ENCODE measurements at regions not wholly inside any gene's neighbourhood (a gene's known extent, or its start where the extent isn't known, plus 50 kb on each side); places are given as distances from the start of the nearest gene placed in this dataset.

DNA sequence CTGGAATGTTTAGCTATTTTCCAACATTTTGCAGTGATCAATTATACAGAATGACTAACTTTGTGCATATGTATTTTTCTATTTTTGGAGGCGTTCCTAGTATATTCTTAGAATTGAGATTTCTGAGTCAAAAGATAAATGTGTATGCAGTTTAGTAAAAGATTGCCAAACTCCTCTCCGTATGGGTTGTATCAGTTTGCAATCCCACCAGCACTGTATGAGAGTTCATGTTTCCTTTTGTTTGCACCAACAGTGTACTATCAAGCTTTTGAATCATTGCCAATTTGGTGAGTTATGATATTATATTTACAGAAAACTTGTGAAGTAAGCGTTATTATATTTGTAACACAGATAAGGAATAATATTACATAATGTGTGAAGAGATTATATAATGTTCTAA lies 658.7 kb downstream of the JRKL start:
- DNase-seq = no peak
- TF ChIP-seq, protein P1, sequence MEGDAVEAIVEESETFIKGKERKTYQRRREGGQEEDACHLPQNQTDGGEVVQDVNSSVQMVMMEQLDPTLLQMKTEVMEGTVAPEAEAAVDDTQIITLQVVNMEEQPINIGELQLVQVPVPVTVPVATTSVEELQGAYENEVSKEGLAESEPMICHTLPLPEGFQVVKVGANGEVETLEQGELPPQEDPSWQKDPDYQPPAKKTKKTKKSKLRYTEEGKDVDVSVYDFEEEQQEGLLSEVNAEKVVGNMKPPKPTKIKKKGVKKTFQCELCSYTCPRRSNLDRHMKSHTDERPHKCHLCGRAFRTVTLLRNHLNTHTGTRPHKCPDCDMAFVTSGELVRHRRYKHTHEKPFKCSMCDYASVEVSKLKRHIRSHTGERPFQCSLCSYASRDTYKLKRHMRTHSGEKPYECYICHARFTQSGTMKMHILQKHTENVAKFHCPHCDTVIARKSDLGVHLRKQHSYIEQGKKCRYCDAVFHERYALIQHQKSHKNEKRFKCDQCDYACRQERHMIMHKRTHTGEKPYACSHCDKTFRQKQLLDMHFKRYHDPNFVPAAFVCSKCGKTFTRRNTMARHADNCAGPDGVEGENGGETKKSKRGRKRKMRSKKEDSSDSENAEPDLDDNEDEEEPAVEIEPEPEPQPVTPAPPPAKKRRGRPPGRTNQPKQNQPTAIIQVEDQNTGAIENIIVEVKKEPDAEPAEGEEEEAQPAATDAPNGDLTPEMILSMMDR (IDR thresholded peaks at IDR 0.05) = no peak
- H3K27ac ChIP-seq (ENCODE audit: low read depth in 1 of 2, low read length in 2 of 2) = no peak overlapping the region
- H3K4me1 ChIP-seq (ENCODE audit: control insufficient read depth in 1 of 2, insufficient read depth in 2 of 2, low read length in 2 of 2) = no peaks in the 10 kb centered on the region
- intact Hi-C loops (cut with micrococcal nuclease) = no loop called here
- H3K9me3 ChIP-seq (replicated peaks in 1 of 2; ENCODE audit: control insufficient read depth in 1 of 2, insufficient read depth in 1 of 2, low read length in 2 of 2) = peaks cover 0 to 17% of the 10 kb centered on the region in 2 donors
- H2AFZ ChIP-seq (ENCODE audit: insufficient read depth, low read depth, low read length, poor library complexity, severe bottlenecking) = no peak overlapping the region
- H3K9me3 Mint-ChIP-seq = peaks cover 4 to 19% (median 12%) of the 10 kb centered on the region in 7 donors
- no peaks in the 10 kb centered on the region for H3K36me3 Mint-ChIP-seq
- H3K4me3 Mint-ChIP-seq = no peak overlapping the region
- no peaks in the 10 kb centered on the region for H3K27me3 Mint-ChIP-seq (ENCODE audit: low read depth in 3 of 3)
- H3K27ac Mint-ChIP-seq = no peak overlapping the region
- no peaks in the 10 kb centered on the region for H3K79me2 ChIP-seq (ENCODE audit: insufficient read depth, low read length)
- H3K27me3 ChIP-seq (ENCODE audit: control insufficient read depth in 2 of 2, insufficient read depth in 2 of 2, low read length in 2 of 2) = no peaks in the 10 kb centered on the region
- H3K4me1 Mint-ChIP-seq = no peaks in the 10 kb centered on the region
- no peaks in the 10 kb centered on the region for H3K36me3 ChIP-seq (replicated peaks in 1 of 2; ENCODE audit: control insufficient read depth in 1 of 2, insufficient read depth in 2 of 2, low read length in 2 of 2)
- no peak overlapping the region for H3K9ac ChIP-seq (ENCODE audit: insufficient read depth, low read length, poor library complexity, severe bottlenecking)
- no peak overlapping the region for H3K4me2 ChIP-seq (replicated peaks; ENCODE audit: extremely low read depth, low read length, poor library complexity, severe bottlenecking)
- WGBS (ENCODE audit: insufficient coverage) = 80% methylated on average over 1 of the region's 3 CpGs
- no peak overlapping the region for H3K4me3 ChIP-seq (replicated peaks in 1 of 3; ENCODE audit: low read depth in 2 of 3, low read length in 3 of 3)
- no peaks in the 10 kb centered on the region for H4K20me1 ChIP-seq (ENCODE audit: insufficient read depth, low read length)

- TF ChIP-seq, protein P1 (IDR thresholded peaks at IDR 0.05) = no peak
- Mint-ChIP-seq H3K27me3 (ENCODE audit: low read depth in 3 of 3) (no peaks in the 10 kb centered on the region), H3K36me3 (no peaks in the 10 kb centered on the region), H3K27ac (no peak overlapping the region), H3K4me3 (no peak overlapping the region), H3K4me1 (no peaks in the 10 kb centered on the region), H3K9me3 (peaks cover 1 to 17% (median 7%) of the 10 kb centered on the region in 7 donors)
- DNase-seq = no peak
- Histone ChIP-seq H3K27me3 (ENCODE audit: control insufficient read depth in 2 of 2, insufficient read depth in 2 of 2, low read length in 2 of 2) (no peaks in the 10 kb centered on the region), H4K20me1 (ENCODE audit: insufficient read depth, low read length) (no peaks in the 10 kb centered on the region), H3K4me3 (replicated peaks in 1 of 3; ENCODE audit: low read depth in 2 of 3, low read length in 3 of 3) (no peak overlapping the region), H3K9ac (ENCODE audit: insufficient read depth, low read length, poor library complexity, severe bottlenecking) (no peak overlapping the region), H3K36me3 (replicated peaks in 1 of 2; ENCODE audit: control insufficient read depth in 1 of 2, insufficient read depth in 2 of 2, low read length in 2 of 2) (no peaks in the 10 kb centered on the region), H3K9me3 (replicated peaks in 1 of 2; ENCODE audit: control insufficient read depth in 1 of 2, insufficient read depth in 1 of 2, low read length in 2 of 2) (peaks cover 14 to 22% of the 10 kb centered on the region in 2 donors), H3K4me1 (ENCODE audit: control insufficient read depth in 1 of 2, insufficient read depth in 2 of 2, low read length in 2 of 2) (no peaks in the 10 kb centered on the region), H3K79me2 (ENCODE audit: insufficient read depth, low read length) (no peaks in the 10 kb centered on the region), H2AFZ (ENCODE audit: insufficient read depth, low read depth, low read length, poor library complexity, severe bottlenecking) (no peak overlapping the region), H3K4me2 (replicated peaks; ENCODE audit: extremely low read depth, low read length, poor library complexity, severe bottlenecking) (no peak overlapping the region), H3K27ac (ENCODE audit: low read depth in 1 of 2, low read length in 2 of 2) (no peak overlapping the region)
- 100% methylated on average over 1 of the region's 1 CpG for WGBS (ENCODE audit: insufficient coverage)
- intact Hi-C loops (cut with micrococcal nuclease) = no loop called here
These were observed 670.4 kb downstream of the JRKL start for GRCh38 chr11:97060184-97060583.

Data from CD14-positive monocyte (primary cell).